Upper lobe of left lung (tissue), 6 donors: ENCODE measurements at regions not wholly inside any gene's neighbourhood (a gene's known extent, or its start where the extent isn't known, plus 50 kb on each side); places are given as distances from the start of the nearest gene placed in this dataset.

Experiments
- ATAC-seq, 2 donors: fragments of 200-7000 bp; cut with Tn5 transposase; one replicate each; pipeline ENCODE4 v1.9.1; 2022; ENCODE audit warnings: mild to moderate bottlenecking in 2 of 2, moderate library complexity in 2 of 2; ENCODE audit not compliant: low FRiP score in 2 of 2
- DNase-seq, 2 donors: peaks; one replicate each; pipeline ENCODE4 v3.0.0-alpha.2; 2019 to 2020
- H3K27ac ChIP-seq, 4 donors: fragments of 200-600 bp; sonication (generic); one replicate each; pipeline ENCODE4 v1.5.1; 2016 to 2019
- H3K27me3 ChIP-seq, 4 donors: fragments of 200-600 bp; sonication (generic); one replicate each; pipeline ENCODE4 v1.5.1; 2017 to 2019
- H3K36me3 ChIP-seq, 4 donors: fragments of 200-600 bp; sonication (generic); one replicate each; pipeline ENCODE4 v1.5.1; 2016 to 2019
- H3K4me1 ChIP-seq, 4 donors: fragments of 200-600 bp; sonication (generic); one replicate each; pipeline ENCODE4 v1.5.1; 2018 to 2019
- H3K4me3 ChIP-seq, 4 donors: fragments of 200-600 bp; sonication (generic); one replicate each; pipeline ENCODE4 v1.5.1; 2017 to 2019; ENCODE audit warnings: mild to moderate bottlenecking in 2 of 4, moderate library complexity in 1 of 4
- H3K9me3 ChIP-seq, 4 donors: fragments of 200-600 bp; sonication (generic); one replicate each; pipeline ENCODE4 v1.5.1; 2018 to 2019
- CTCF ChIP-seq, 6 experiments: fragments of 450-650 bp in 4 of 6; fragments of 200-600 bp in 2 of 6; sonication (generic) in 2 of 6; IDR thresholded peaks; one replicate each; pipeline ENCODE4 v1.5.1; 2016 to 2019; ENCODE audit warnings: antibody characterized with exemption in 6 of 6
- EP300 ChIP-seq, 4 donors: sonication (generic); formaldehyde crosslinking; IDR thresholded peaks; one replicate each; pipeline ENCODE4 v1.5.1; 2017; ENCODE audit warnings: antibody characterized with exemption in 4 of 4, control low read depth in 2 of 4
- POLR2A ChIP-seq, 4 donors: fragments of 450-650 bp; IDR thresholded peaks; one replicate each; pipeline ENCODE4 v1.5.1; 2016 to 2017; ENCODE audit warnings: antibody characterized with exemption in 4 of 4, mild to moderate bottlenecking in 2 of 4
- POLR2AphosphoS5 ChIP-seq, 2 donors: sonication (generic); formaldehyde crosslinking; IDR thresholded peaks; one replicate each; pipeline ENCODE4 v1.5.1; 2017; ENCODE audit warnings: antibody characterized with exemption in 2 of 2
- WGBS, 2 donors: methylation state at CpG; one replicate each; pipeline ENCODE4 v1.1.5; 2017 to 2018; 5-methylcytosine and 5-hydroxymethylcytosine counted together
- donor health status: DM: no; HTN: no; CAD: no; lungs with moderate emphysema.
- donor health status: DM: no; HTN: yes; CAD: no; lungs with severe emphysema.

GRCh38 chr13:75151081-75151643 is 330.8 kb downstream of the TBC1D4 start:
- no peaks in the 10 kb centered on the region for H3K27me3 ChIP-seq
- no peak overlapping the region for H3K4me3 ChIP-seq
- H3K9me3 ChIP-seq, result no peaks in the 10 kb centered on the region
- DNase-seq (no peak), ATAC-seq (no peak)
- H3K27ac ChIP-seq, result no peak overlapping the region
- no peak for TF ChIP-seq CTCF (IDR thresholded peaks at IDR 0.05)
- no peak for TF ChIP-seq EP300 (IDR thresholded peaks at IDR 0.05)
- H3K4me1 ChIP-seq, result no peaks in the 10 kb centered on the region
- 65 to 89% methylated on average over 3 of the region's 3 CpGs for WGBS, 2 donors
- no peaks in the 10 kb centered on the region for H3K36me3 ChIP-seq

- Histone ChIP-seq H3K9me3 (no peaks in the 10 kb centered on the region), H3K36me3 (no peaks in the 10 kb centered on the region), H3K4me3 (no peak overlapping the region), H3K27me3 (no peaks in the 10 kb centered on the region), H3K4me1 (no peaks in the 10 kb centered on the region), H3K27ac (no peak overlapping the region)
- TF ChIP-seq POLR2AphosphoS5 (IDR thresholded peaks at IDR 0.05) (no peak), POLR2A (IDR thresholded peaks at IDR 0.05) (no peak), EP300 (IDR thresholded peaks at IDR 0.05) (no peak), CTCF (IDR thresholded peaks at IDR 0.05) (no peak)
- no peak for DNase-seq
- ATAC-seq, result no peak
These were observed 332.2 kb downstream of the TBC1D4 start for GRCh38 chr13:75149776-75150175.

GRCh38 chr13:75147946-75148345 is 334.0 kb downstream of the TBC1D4 start:
- Histone ChIP-seq H3K4me3 (no peak overlapping the region), H3K27me3 (no peaks in the 10 kb centered on the region), H3K36me3 (no peaks in the 10 kb centered on the region), H3K4me1 (no peaks in the 10 kb centered on the region), H3K9me3 (no peaks in the 10 kb centered on the region), H3K27ac (no peak overlapping the region)
- ATAC-seq (no peak), DNase-seq (no peak)
- WGBS, 2 donors, result 56 to 73% methylated on average over 5 of the region's 5 CpGs
- TF ChIP-seq POLR2A (IDR thresholded peaks at IDR 0.05) (no peak), EP300 (IDR thresholded peaks at IDR 0.05) (no peak), POLR2AphosphoS5 (IDR thresholded peaks at IDR 0.05) (no peak), CTCF (IDR thresholded peaks at IDR 0.05) (no peak)

GRCh38 chr13:75146436-75146835 is 335.5 kb downstream of the TBC1D4 start:
- Histone ChIP-seq H3K9me3 (no peaks in the 10 kb centered on the region), H3K4me1 (no peaks in the 10 kb centered on the region), H3K27me3 (no peaks in the 10 kb centered on the region), H3K36me3 (no peaks in the 10 kb centered on the region), H3K27ac (no peak overlapping the region), H3K4me3 (no peak overlapping the region)
- WGBS, 2 donors, result 92 to 97% methylated on average over 1 of the region's 1 CpG
- TF ChIP-seq POLR2A (IDR thresholded peaks at IDR 0.05), result no peak
- no peak for TF ChIP-seq CTCF (IDR thresholded peaks at IDR 0.05)
- no peak for TF ChIP-seq POLR2AphosphoS5 (IDR thresholded peaks at IDR 0.05)
- no peak for TF ChIP-seq EP300 (IDR thresholded peaks at IDR 0.05)
- no peak for DNase-seq
- no peak for ATAC-seq

GRCh38 chr13:75145927-75146326 is 336.0 kb downstream of the TBC1D4 start:
- TF ChIP-seq POLR2AphosphoS5 (IDR thresholded peaks at IDR 0.05) (no peak), EP300 (IDR thresholded peaks at IDR 0.05) (no peak), POLR2A (IDR thresholded peaks at IDR 0.05) (no peak), CTCF (IDR thresholded peaks at IDR 0.05) (no peak)
- no peaks in the 10 kb centered on the region for H3K9me3 ChIP-seq
- H3K27ac ChIP-seq, result no peak overlapping the region
- no peaks in the 10 kb centered on the region for H3K36me3 ChIP-seq
- DNase-seq (no peak), ATAC-seq (no peak)
- H3K4me1 ChIP-seq, result no peaks in the 10 kb centered on the region
- 76 to 84% methylated on average over 1 of the region's 1 CpG for WGBS, 2 donors
- H3K4me3 ChIP-seq, result no peak overlapping the region
- H3K27me3 ChIP-seq, result no peaks in the 10 kb centered on the region
